K562 (cell line): ENCODE measurements at regions not wholly inside any gene's neighbourhood (a gene's known extent, or its start where the extent isn't known, plus 50 kb on each side); places are given as distances from the start of the nearest gene placed in this dataset.

Experiments used
- ATAC-seq: fragments of 200-7000 bp; cut with Tn5 transposase; 3 replicates; pipeline ENCODE4 v1.9.1; 2020; ENCODE audit warnings: moderate library complexity
- BruUV-seq: library from RNA; stranded (reverse); fragments of 400-500 nt; replicated peaks from 2 replicates; lab custom pipeline; 2021; lab: Mats Ljungman, UMichigan
- CTCF ChIA-PET: fragments of 300-600 bp; formaldehyde crosslinking; extraction: SDS; loops from one replicate; lab custom pipeline; 2021; ENCODE audit warnings: low intra/inter-chr PET ratio; lab: Yijun Ruan, JAX
- POLR2A ChIA-PET: fragments of 300-600, 350-650 bp; sonication (Branson Sonifier 250); formaldehyde crosslinking; extraction: SDS; loops from one replicate; lab custom pipeline; 2021; ENCODE audit warnings: antibody characterized with exemption, inconsistent platforms; lab: Yijun Ruan, JAX
- DNase-seq, 4 experiments: peaks; one replicate each; pipeline versions ENCODE4 v3.0.0 to v3.0.0-alpha.2; 2011 to 2018; ENCODE audit warnings: low spot score in 3 of 4, mixed read lengths in 3 of 4; ENCODE audit errors: extremely low read depth in 1 of 4
- FAIRE-seq: peaks from 2 replicates; lab custom pipeline; 2011; peaks lifted over from hg19 to GRCh38; lab: Jason Lieb, UNC
- H2AFZ ChIP-seq: 2 replicates; pipeline ENCODE4 v1.6.0; 2011; ENCODE audit warnings: low read depth, low read length, control low read depth, inconsistent platforms
- H3K27ac ChIP-seq: fragments of 200-600 bp; 3 replicates; pipeline ENCODE4 v1.8.0; 2011; ENCODE audit warnings: low read depth, mild to moderate bottlenecking, control low read depth, inconsistent platforms, low read length, moderate library complexity, mixed read lengths; ENCODE audit errors: extremely low read depth
- H3K27me3 ChIP-seq, 2 experiments: fragments of 300-600 bp in 1 of 2; 2 replicates in 1 of 2; 3 replicates in 1 of 2; pipeline versions ENCODE4 v1.6.0 to v1.8.0; 2011; ENCODE audit warnings: inconsistent platforms in 2 of 2, low read length in 2 of 2, mild to moderate bottlenecking in 1 of 2, mixed read lengths in 1 of 2, moderate library complexity in 1 of 2; ENCODE audit not compliant: control insufficient read depth in 2 of 2, insufficient read depth in 2 of 2
- H3K36me3 ChIP-seq: fragments of 300-600 bp; 3 replicates; pipeline ENCODE4 v1.8.0; 2011; ENCODE audit warnings: mild to moderate bottlenecking, low read length, inconsistent platforms; ENCODE audit not compliant: control insufficient read depth, insufficient read depth
- H3K4me1 ChIP-seq, 2 experiments: fragments of 200-600 bp in 1 of 2; replicated peaks in 1 of 2; 2 replicates in 1 of 2; 3 replicates in 1 of 2; pipeline versions ENCODE4 v1.5.1 to v1.8.0; 2011; ENCODE audit warnings: inconsistent platforms in 2 of 2, low read length in 2 of 2, mild to moderate bottlenecking in 1 of 2, mixed read lengths in 1 of 2, moderate library complexity in 1 of 2; ENCODE audit not compliant: control insufficient read depth in 2 of 2, insufficient read depth in 2 of 2
- H3K4me2 ChIP-seq: 2 replicates; pipeline ENCODE4 v1.6.1; 2011; ENCODE audit warnings: low read length, control low read depth, inconsistent platforms, mixed read lengths; ENCODE audit not compliant: insufficient read depth
- H3K4me3 ChIP-seq: fragments of 200-600 bp; sonication (generic), shearing (Covaris generic); 2 replicates; pipeline ENCODE4 v1.5.1; 2016; ENCODE audit warnings: control low read depth, inconsistent platforms
- H3K79me2 ChIP-seq: fragments of 200-600 bp; 3 replicates; pipeline ENCODE4 v1.8.0; 2011; ENCODE audit warnings: low read length, inconsistent platforms; ENCODE audit not compliant: control insufficient read depth, insufficient read depth
- H3K9ac ChIP-seq, 2 experiments: 2 replicates each; pipeline versions ENCODE4 v1.6.0 to v1.6.1; 2011; ENCODE audit warnings: low read depth in 2 of 2, low read length in 2 of 2, control low read depth in 1 of 2, inconsistent platforms in 1 of 2, mild to moderate bottlenecking in 1 of 2, mixed read lengths in 1 of 2; ENCODE audit not compliant: insufficient read depth in 1 of 2
- H3K9me1 ChIP-seq: one replicate; pipeline ENCODE4 v1.6.0; 2011; ENCODE audit warnings: inconsistent platforms, mild to moderate bottlenecking, low read length, moderate library complexity; ENCODE audit not compliant: control insufficient read depth, insufficient read depth
- H3K9me3 ChIP-seq: replicated peaks from 2 replicates; pipeline ENCODE4 v1.5.1; 2011; ENCODE audit warnings: low read depth, low read length, inconsistent platforms; ENCODE audit not compliant: control insufficient read depth, insufficient read depth
- H4K20me1 ChIP-seq: replicated peaks from 2 replicates; pipeline ENCODE4 v1.6.1; 2011; ENCODE audit warnings: low read length, inconsistent platforms, mixed read lengths; ENCODE audit not compliant: control insufficient read depth, insufficient read depth
- FOXM1 ChIP-seq, 2 experiments: fragments of 450-650 bp in 1 of 2; sonication (generic) in 1 of 2; formaldehyde crosslinking in 1 of 2; IDR thresholded peaks; 2 replicates each; pipeline versions ENCODE4 v1.6.1 to v1.9.0; 2017 to 2022; ENCODE audit warnings: low read depth in 2 of 2, mild to moderate bottlenecking in 2 of 2, missing genetic modification reagents in 1 of 2, moderate library complexity in 1 of 2
- MYNN ChIP-seq, 2 experiments: sonication (generic); formaldehyde crosslinking in 1 of 2; IDR thresholded peaks; 2 replicates each; pipeline versions ENCODE4 v1.5.0 to v1.6.1; 2016 to 2020; ENCODE audit warnings: antibody characterized with exemption in 1 of 2, missing genetic modification reagents in 1 of 2
- USF2 ChIP-seq: sonication (generic); formaldehyde crosslinking; IDR thresholded peaks from 2 replicates; pipeline ENCODE4 v1.5.0; 2020; ENCODE audit warnings: missing genetic modification reagents
- ZNF318 ChIP-seq, 2 experiments: fragments of 450-650 bp; IDR thresholded peaks; 2 replicates each; pipeline ENCODE4 v1.6.1; 2016; ENCODE audit warnings: mild to moderate bottlenecking in 2 of 2, borderline replicate concordance in 1 of 2, low read depth in 1 of 2, moderate library complexity in 1 of 2
- WGBS: fragments of 100-300 bp; shearing (Covaris generic); methylation state at CpG from one replicate; pipeline ENCODE4 v1.1.6; 2016; ENCODE audit warnings: low coverage, mixed read lengths; ENCODE audit not compliant: insufficient coverage; ENCODE audit errors: missing lambda C conversion rate; 5-methylcytosine and 5-hydroxymethylcytosine counted together
- in situ Hi-C: fragments of 300-500 bp; cut with MboI; formaldehyde crosslinking; loops from 4 replicates; pipeline ENCODE4 v1.15.0; 2018; ENCODE audit warnings: inconsistent platforms, mixed read lengths
- intact Hi-C: fragments of 100-400 bp; cut with micrococcal nuclease; formaldehyde crosslinking; loops from 2 replicates; pipeline ENCODE4 v1.14.2; 2022

GRCh38 chr10:8726779-8727084 is 672.2 kb downstream of the GATA3 start:
- no peak overlapping the region for H3K4me2 ChIP-seq
- intact Hi-C loops = no loop called here
- POLR2A ChIA-PET = no interaction called here

GRCh38 chr10:8731121-8732095 is 676.9 kb downstream of the GATA3 start:
- intact Hi-C loops = no loop called here
- Histone ChIP-seq H3K27ac (no peak overlapping the region), H3K4me1 (no peaks in the 10 kb centered on the region), H3K4me3 (no peak overlapping the region), H4K20me1 (no peaks in the 10 kb centered on the region), H3K4me2 (no peak overlapping the region), H3K9ac (no peak overlapping the region), H3K36me3 (no peaks in the 10 kb centered on the region), H3K27me3 (no peaks in the 10 kb centered on the region), H2AFZ (no peak overlapping the region), H3K79me2 (no peaks in the 10 kb centered on the region), H3K9me3 (no peaks in the 10 kb centered on the region), H3K9me1 (no peaks in the 10 kb centered on the region)
- 0% methylated on average over 18 of the region's 18 CpGs for WGBS
- ChIA-PET CTCF (no interaction called here), POLR2A (no interaction called here)
- no peak for DNase-seq
- BruUV-seq = no TSS peak
- in situ Hi-C loops = no loop called here
- ATAC-seq = no peak
- no peak for FAIRE-seq
- TF ChIP-seq USF2 (CRISPR knock-in tag) (no peak), FOXM1 (IDR thresholded peaks at IDR 0.05; ENCODE audit: low read depth) (no peak), FOXM1 (CRISPR knock-in tag; IDR thresholded peaks at IDR 0.05; ENCODE audit: low read depth) (no peak), ZNF318 (IDR thresholded peaks at IDR 0.05; ENCODE audit: borderline replicate concordance in 1 of 2, low read depth in 1 of 2) (no peak)

More at GRCh38 chr10:8726779-8727084, 672.2 kb downstream of the GATA3 start:
- H3K9me3 ChIP-seq = 0 out of 2 replicates have a peak, but pooled peaks cover 2% of the 10 kb centered on the region
- no peak for ATAC-seq
- H3K27me3 ChIP-seq = no peaks in the 10 kb centered on the region
- no peaks in the 10 kb centered on the region for H3K79me2 ChIP-seq
- no peak overlapping the region for H3K4me3 ChIP-seq
- H3K36me3 ChIP-seq = no peaks in the 10 kb centered on the region
- WGBS = 1% methylated on average over 5 of the region's 5 CpGs
- no peak for TF ChIP-seq MYNN (IDR thresholded peaks at IDR 0.05)
- no peak for TF ChIP-seq MYNN (CRISPR knock-in tag; IDR thresholded peaks at IDR 0.05)
- in situ Hi-C loops = no loop called here
- no peak overlapping the region for H3K27ac ChIP-seq
- FAIRE-seq = no peak
- no peak overlapping the region for H2AFZ ChIP-seq
- H3K9ac ChIP-seq = no peak overlapping the region
- H4K20me1 ChIP-seq = no peaks in the 10 kb centered on the region
- no peaks in the 10 kb centered on the region for H3K4me1 ChIP-seq
- H3K9me1 ChIP-seq = no peaks in the 10 kb centered on the region
- DNase-seq = no peak
- CTCF ChIA-PET = no interaction called here
- no TSS peak for BruUV-seq
